ENCODE measurements at regions not wholly inside any gene's neighbourhood (a gene's known extent, or its start where the extent isn't known, plus 50 kb on each side); places are given as distances from the start of the nearest gene placed in this dataset.

GRCh38 chr5:139743804-139744203 is 51.8 kb upstream of the PSD2 start:
- TF ChIP-seq, protein P1, sequence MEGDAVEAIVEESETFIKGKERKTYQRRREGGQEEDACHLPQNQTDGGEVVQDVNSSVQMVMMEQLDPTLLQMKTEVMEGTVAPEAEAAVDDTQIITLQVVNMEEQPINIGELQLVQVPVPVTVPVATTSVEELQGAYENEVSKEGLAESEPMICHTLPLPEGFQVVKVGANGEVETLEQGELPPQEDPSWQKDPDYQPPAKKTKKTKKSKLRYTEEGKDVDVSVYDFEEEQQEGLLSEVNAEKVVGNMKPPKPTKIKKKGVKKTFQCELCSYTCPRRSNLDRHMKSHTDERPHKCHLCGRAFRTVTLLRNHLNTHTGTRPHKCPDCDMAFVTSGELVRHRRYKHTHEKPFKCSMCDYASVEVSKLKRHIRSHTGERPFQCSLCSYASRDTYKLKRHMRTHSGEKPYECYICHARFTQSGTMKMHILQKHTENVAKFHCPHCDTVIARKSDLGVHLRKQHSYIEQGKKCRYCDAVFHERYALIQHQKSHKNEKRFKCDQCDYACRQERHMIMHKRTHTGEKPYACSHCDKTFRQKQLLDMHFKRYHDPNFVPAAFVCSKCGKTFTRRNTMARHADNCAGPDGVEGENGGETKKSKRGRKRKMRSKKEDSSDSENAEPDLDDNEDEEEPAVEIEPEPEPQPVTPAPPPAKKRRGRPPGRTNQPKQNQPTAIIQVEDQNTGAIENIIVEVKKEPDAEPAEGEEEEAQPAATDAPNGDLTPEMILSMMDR (IDR thresholded peaks at IDR 0.05), result no peak
- no peak for TF ChIP-seq POLR2AphosphoS5 (IDR thresholded peaks at IDR 0.05; ENCODE audit: insufficient read depth in 1 of 2, low read depth in 1 of 2)

Data from vagina (tissue), 2 donors.